Right lobe of liver (tissue), 6 donors: ENCODE measurements at regions not wholly inside any gene's neighbourhood (a gene's known extent, or its start where the extent isn't known, plus 50 kb on each side); places are given as distances from the start of the nearest gene placed in this dataset.

Experiments
- ATAC-seq, 4 donors: fragments of 200-7000 bp; cut with Tn5 transposase; one replicate each; pipeline ENCODE4 v1.9.1; 2020; ENCODE audit warnings: mild to moderate bottlenecking in 4 of 4, moderate library complexity in 4 of 4
- DNase-seq, 3 donors: peaks; one replicate each; pipeline ENCODE4 v3.0.0-alpha.2; 2020
- H3K27ac ChIP-seq, 3 donors: fragments of 200-600 bp; one replicate each; pipeline ENCODE4 v1.8.0; 2022
- H3K27me3 ChIP-seq, 2 donors: fragments of 200-600 bp; one replicate each; pipeline ENCODE4 v1.8.0; 2022
- H3K36me3 ChIP-seq, 4 donors: fragments of 200-600 bp; sonication (generic) in 1 of 4; one replicate each; pipeline versions ENCODE4 v1.5.1 to v1.8.0; 2017 to 2022; ENCODE audit warnings: control low read depth in 1 of 4
- H3K4me1 ChIP-seq, 4 donors: fragments of 200-600 bp; sonication (generic) in 1 of 4; one replicate each; pipeline versions ENCODE4 v1.5.1 to v1.8.0; 2017 to 2022; ENCODE audit warnings: control low read depth in 1 of 4
- H3K4me3 ChIP-seq, 3 donors: fragments of 200-600 bp; one replicate each; pipeline ENCODE4 v1.8.0; 2022
- H3K9me3 ChIP-seq, 4 donors: fragments of 200-600 bp; sonication (generic) in 1 of 4; one replicate each; pipeline versions ENCODE4 v1.5.1 to v1.8.0; 2017 to 2022; ENCODE audit warnings: control low read depth in 1 of 4
- CTCF ChIP-seq, 4 donors: fragments of 200-600 bp in 3 of 4; fragments of 450-650 bp in 1 of 4; IDR thresholded peaks; one replicate each; pipeline versions ENCODE4 v1.5.1 to v1.8.0; 2016 to 2022; ENCODE audit warnings: antibody characterized with exemption in 4 of 4, mild to moderate bottlenecking in 2 of 4
- POLR2A ChIP-seq: fragments of 450-650 bp; IDR thresholded peaks from one replicate; pipeline ENCODE4 v1.6.1; 2017; ENCODE audit warnings: antibody characterized with exemption, mild to moderate bottlenecking
- WGBS: methylation state at CpG from one replicate; pipeline ENCODE4 v1.1.6; 2018; ENCODE audit warnings: low coverage, low lambda C conversion rate; ENCODE audit not compliant: insufficient coverage; ENCODE audit errors: missing lambda C conversion rate; 5-methylcytosine and 5-hydroxymethylcytosine counted together
- intact Hi-C, 2 donors: fragments of 100-400 bp; cut with DNase I; formaldehyde crosslinking; loops; one replicate each; pipeline versions ENCODE4 v1.11.2 to v1.14.1; 2022
- donor health status: DM: no; HTN: yes; CAD: no.
- donor health status: DM: no; HTN: no; CAD: no.
- donor health status: DM: no; HTN: no; CAD: no.
- donor health status: DM: no; HTN: yes; CAD: no.
- donor health status: DM: no; HTN: yes; CAD: no.

- Histone ChIP-seq H3K27ac (no peak overlapping the region), H3K27me3 (no peaks in the 10 kb centered on the region), H3K4me1 (no peaks in the 10 kb centered on the region), H3K9me3 (no peaks in the 10 kb centered on the region), H3K4me3 (no peak overlapping the region), H3K36me3 (no peaks in the 10 kb centered on the region)
- TF ChIP-seq CTCF (IDR thresholded peaks at IDR 0.05) (no peak), POLR2A (no peak)
- 39% methylated on average over 2 of the region's 2 CpGs for WGBS
- ATAC-seq = no peak
- no peak for DNase-seq
- intact Hi-C loops = no loop called here
These were observed 1500.0 kb downstream of the STIM2 start for GRCh38 chr4:28360681-28361080.

- no peaks in the 10 kb centered on the region for H3K27me3 ChIP-seq
- H3K4me3 ChIP-seq = no peak overlapping the region
- TF ChIP-seq POLR2A = no peak
- TF ChIP-seq CTCF (IDR thresholded peaks at IDR 0.05) = no peak
- no peaks in the 10 kb centered on the region for H3K9me3 ChIP-seq
- DNase-seq (no peak), ATAC-seq (no peak)
- H3K4me1 ChIP-seq = no peaks in the 10 kb centered on the region
- 54% methylated on average over 4 of the region's 4 CpGs for WGBS
- intact Hi-C loops = no loop called here
- H3K27ac ChIP-seq = no peak overlapping the region
- H3K36me3 ChIP-seq = no peaks in the 10 kb centered on the region
These were observed 1501.5 kb downstream of the STIM2 start for GRCh38 chr4:28362169-28362568.

DNA sequence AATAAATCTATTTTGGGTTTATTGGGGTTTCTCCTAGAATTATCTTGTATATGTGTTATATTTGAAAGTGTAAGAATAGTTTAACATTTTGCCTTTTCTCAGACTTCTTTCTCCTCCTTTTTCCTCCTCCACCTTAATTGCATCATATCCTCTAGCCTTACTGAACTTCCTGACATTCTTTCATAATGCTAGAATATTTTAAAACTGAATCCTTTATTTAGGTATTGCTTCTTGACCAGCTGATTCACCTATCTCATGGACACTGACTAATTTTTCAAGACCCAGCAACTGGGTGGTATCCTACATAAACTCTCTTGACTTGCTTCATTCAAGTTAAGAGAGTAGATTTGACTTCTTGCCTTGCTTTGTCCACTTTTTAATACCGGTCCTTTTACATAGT lies 1508.9 kb downstream of the STIM2 start:
- Histone ChIP-seq H3K27ac (no peak overlapping the region), H3K36me3 (no peaks in the 10 kb centered on the region), H3K9me3 (no peaks in the 10 kb centered on the region), H3K4me3 (no peak overlapping the region), H3K4me1 (no peaks in the 10 kb centered on the region), H3K27me3 (no peaks in the 10 kb centered on the region)
- TF ChIP-seq POLR2A = no peak
- TF ChIP-seq CTCF (IDR thresholded peaks at IDR 0.05) = no peak
- intact Hi-C loops = no loop called here
- no peak for DNase-seq
- WGBS = 65% methylated on average over 1 of the region's 1 CpG
- ATAC-seq = no peak

- Histone ChIP-seq H3K4me1 (no peaks in the 10 kb centered on the region), H3K27ac (no peak overlapping the region), H3K27me3 (no peaks in the 10 kb centered on the region), H3K9me3 (no peaks in the 10 kb centered on the region), H3K36me3 (no peaks in the 10 kb centered on the region), H3K4me3 (no peak overlapping the region)
- no peak for DNase-seq
- no peak for ATAC-seq
- intact Hi-C loops = no loop called here
- no peak for TF ChIP-seq POLR2A
- TF ChIP-seq CTCF (IDR thresholded peaks at IDR 0.05) = no peak
These were observed 1512.5 kb downstream of the STIM2 start for GRCh38 chr4:28373191-28373590.

GRCh38 chr4:28373601-28374000 lies 1513.0 kb downstream of the STIM2 start:
- intact Hi-C loops = no loop called here
- Histone ChIP-seq H3K36me3 (no peaks in the 10 kb centered on the region), H3K4me1 (no peaks in the 10 kb centered on the region), H3K4me3 (no peak overlapping the region), H3K27ac (no peak overlapping the region), H3K27me3 (no peaks in the 10 kb centered on the region), H3K9me3 (no peaks in the 10 kb centered on the region)
- DNase-seq (no peak), ATAC-seq (no peak)
- 50% methylated on average over 1 of the region's 1 CpG for WGBS
- TF ChIP-seq CTCF (IDR thresholded peaks at IDR 0.05) = no peak
- TF ChIP-seq POLR2A = no peak
